ENCODE measurements at regions not wholly inside any gene's neighbourhood (a gene's known extent, or its start where the extent isn't known, plus 50 kb on each side); places are given as distances from the start of the nearest gene placed in this dataset.
A peak's percentile ranks its signal among the peaks of the same experiment; 100 is the strongest.
"Not testable (repeated sequence)": the region's sequence is repeated elsewhere in the genome, so short reads cannot be mapped to it uniquely, and the experiment has no call there.

- H3K27ac ChIP-seq: no peak overlapping the region
- H3K9me3 ChIP-seq (replicated peaks): no peaks in the 10 kb centered on the region
- H3K36me3 ChIP-seq: no peaks in the 10 kb centered on the region
- DNase-seq (ENCODE audit: low read depth in 1 of 2, low spot score in 2 of 2): no peak
- H3K4me1 ChIP-seq (replicated peaks): no peaks in the 10 kb centered on the region
- no peaks in the 10 kb centered on the region for H3K27me3 ChIP-seq (replicated peaks)
- H3K4me3 ChIP-seq: no peak overlapping the region
Observed at GRCh38 chrX:30008031-30008430, 207.3 kb upstream of the MAGEB2 start.

DNA sequence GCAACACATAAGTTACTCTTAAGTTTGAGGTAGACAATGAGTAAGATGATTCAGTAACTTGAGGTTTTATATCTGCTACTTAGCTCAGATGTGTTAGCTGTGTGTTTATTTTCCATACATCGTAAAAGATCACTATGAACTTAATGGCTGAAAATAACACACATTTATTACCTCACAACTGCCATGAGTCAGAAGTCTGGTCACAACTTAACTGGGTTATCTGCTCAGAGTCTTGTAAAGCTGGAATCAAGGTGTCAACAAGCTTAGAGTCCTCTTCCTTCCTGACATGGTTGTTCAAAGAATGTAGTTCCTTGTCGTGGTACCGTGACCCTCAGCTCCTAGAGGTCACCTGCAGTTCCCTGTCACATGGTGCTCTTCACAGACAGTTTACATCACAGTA is 204.9 kb upstream of the MAGEB2 start:
- DNase-seq (ENCODE audit: low read depth in 1 of 2, low spot score in 2 of 2): no peak
- Histone ChIP-seq H3K9me3 (replicated peaks) (no peaks in the 10 kb centered on the region), H3K36me3 (no peaks in the 10 kb centered on the region), H3K4me3 (no peak overlapping the region), H3K4me1 (replicated peaks) (no peaks in the 10 kb centered on the region), H3K27me3 (replicated peaks) (no peaks in the 10 kb centered on the region), H3K27ac (no peak overlapping the region)

DNA sequence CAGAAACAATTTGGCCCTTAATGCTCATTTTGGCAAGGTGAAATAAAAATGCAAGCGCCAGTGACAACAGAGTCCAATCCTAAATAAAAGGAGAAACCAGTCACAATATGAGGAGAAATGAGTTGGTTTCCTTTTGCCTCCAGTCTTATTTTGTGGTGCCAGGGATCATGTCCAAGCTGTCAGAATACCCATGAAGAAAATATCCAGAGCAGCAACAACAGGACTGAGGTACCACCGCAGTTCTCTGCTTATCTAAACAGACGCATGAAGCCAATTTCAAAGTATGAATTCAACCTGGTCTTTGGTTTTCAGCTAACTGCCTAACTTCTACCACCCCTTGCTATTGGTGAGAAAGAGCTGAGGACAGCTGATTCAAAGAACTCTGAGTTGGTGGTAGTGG is 199.9 kb upstream of the MAGEB2 start:
- Histone ChIP-seq H3K4me1 (replicated peaks) (no peaks in the 10 kb centered on the region), H3K36me3 (no peaks in the 10 kb centered on the region), H3K27ac (no peak overlapping the region), H3K4me3 (no peak overlapping the region), H3K9me3 (replicated peaks) (no peaks in the 10 kb centered on the region), H3K27me3 (replicated peaks) (no peaks in the 10 kb centered on the region)
- DNase-seq (ENCODE audit: low read depth in 1 of 2, low spot score in 2 of 2): no peak

DNA sequence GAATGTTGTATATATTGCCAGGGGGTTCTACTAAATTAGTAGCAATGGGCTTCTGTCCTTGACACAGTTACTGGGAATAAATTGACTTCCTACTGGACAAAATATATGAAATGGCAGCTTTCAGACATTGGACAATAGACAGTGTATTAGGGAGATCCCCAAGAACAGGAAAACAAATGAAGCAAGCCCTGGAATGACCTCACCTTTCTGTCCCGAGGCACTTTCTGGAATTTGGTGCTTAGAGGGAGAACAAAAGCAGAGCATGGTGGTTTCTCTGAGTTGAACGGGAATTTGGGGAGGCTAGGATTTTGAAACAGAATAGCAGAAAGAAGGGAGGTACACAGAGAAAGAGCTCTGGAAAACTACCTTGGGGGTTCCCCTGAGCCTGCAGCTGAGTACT is 187.7 kb upstream of the MAGEB2 start:
- Histone ChIP-seq H3K27ac (no peak overlapping the region), H3K36me3 (no peaks in the 10 kb centered on the region), H3K4me1 (replicated peaks) (no peaks in the 10 kb centered on the region), H3K4me3 (no peak overlapping the region), H3K9me3 (replicated peaks) (no peaks in the 10 kb centered on the region), H3K27me3 (replicated peaks) (no peaks in the 10 kb centered on the region)
- DNase-seq (ENCODE audit: low read depth in 1 of 2, low spot score in 2 of 2): no peak

- H3K27me3 ChIP-seq (replicated peaks); H3K27ac ChIP-seq; H3K4me1 ChIP-seq (replicated peaks); H3K4me3 ChIP-seq; H3K36me3 ChIP-seq; DNase-seq (ENCODE audit: low read depth in 1 of 2, low spot score in 2 of 2); H3K9me3 ChIP-seq (replicated peaks): not testable (repeated sequence)
Observed at GRCh38 chrX:30036406-30036805, 179.0 kb upstream of the MAGEB2 start.

DNA sequence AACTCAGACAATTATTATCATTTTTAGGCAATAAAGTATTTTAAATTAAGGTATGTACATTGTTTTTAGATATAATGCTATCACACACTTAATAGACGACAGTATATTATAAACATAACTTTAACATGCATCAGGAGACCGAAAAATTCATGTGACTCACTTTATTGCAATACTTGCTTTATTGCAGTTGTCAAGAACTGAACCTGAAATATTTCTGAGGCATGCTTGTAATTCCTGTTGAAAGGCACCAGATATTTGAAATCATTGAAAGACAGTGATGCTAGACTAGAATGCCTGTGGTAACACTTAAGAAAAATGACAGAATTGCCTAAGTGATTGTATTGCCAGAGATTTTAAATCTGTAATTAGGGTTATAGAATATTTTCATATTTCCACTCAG is 175.6 kb upstream of the MAGEB2 start:
- no peak for DNase-seq (ENCODE audit: low read depth in 1 of 2, low spot score in 2 of 2)
- H3K27ac ChIP-seq: no peak overlapping the region

GRCh38 chrX:30060718-30061117 is 154.6 kb upstream of the MAGEB2 start:
- no peak overlapping the region for H3K27ac ChIP-seq
- H3K4me1 ChIP-seq (replicated peaks): no peaks in the 10 kb centered on the region
- H3K4me3 ChIP-seq: no peak overlapping the region
- no peaks in the 10 kb centered on the region for H3K27me3 ChIP-seq (replicated peaks)
- H3K36me3 ChIP-seq: no peaks in the 10 kb centered on the region
- DNase-seq (ENCODE audit: low read depth in 1 of 2, low spot score in 2 of 2): no peak
- no peaks in the 10 kb centered on the region for H3K9me3 ChIP-seq (replicated peaks)

More for the DNA sequence above, 175.6 kb upstream of the MAGEB2 start:
- Histone ChIP-seq H3K4me3 (no peak overlapping the region), H3K9me3 (replicated peaks) (no peaks in the 10 kb centered on the region), H3K36me3 (no peaks in the 10 kb centered on the region), H3K4me1 (replicated peaks) (no peaks in the 10 kb centered on the region), H3K27me3 (replicated peaks) (no peaks in the 10 kb centered on the region)

- H3K36me3 ChIP-seq: no peaks in the 10 kb centered on the region
Observed at GRCh38 chrX:30065226-30065625, 150.1 kb upstream of the MAGEB2 start.

GRCh38 chrX:30067677-30068076 is 147.7 kb upstream of the MAGEB2 start:
- Histone ChIP-seq H3K36me3 (no peaks in the 10 kb centered on the region), H3K9me3 (replicated peaks) (no peaks in the 10 kb centered on the region), H3K27ac (no peak overlapping the region), H3K4me3 (no peak overlapping the region), H3K4me1 (replicated peaks) (no peaks in the 10 kb centered on the region), H3K27me3 (replicated peaks) (no peaks in the 10 kb centered on the region)
- DNase-seq (ENCODE audit: low read depth in 1 of 2, low spot score in 2 of 2): no peak

More at GRCh38 chrX:30065226-30065625, 150.1 kb upstream of the MAGEB2 start:
- Histone ChIP-seq H3K9me3 (replicated peaks) (no peaks in the 10 kb centered on the region), H3K4me1 (replicated peaks) (no peaks in the 10 kb centered on the region), H3K4me3 (no peak overlapping the region), H3K27ac (no peak overlapping the region), H3K27me3 (replicated peaks) (no peaks in the 10 kb centered on the region)
- DNase-seq (ENCODE audit: low read depth in 1 of 2, low spot score in 2 of 2): no peak

DNA sequence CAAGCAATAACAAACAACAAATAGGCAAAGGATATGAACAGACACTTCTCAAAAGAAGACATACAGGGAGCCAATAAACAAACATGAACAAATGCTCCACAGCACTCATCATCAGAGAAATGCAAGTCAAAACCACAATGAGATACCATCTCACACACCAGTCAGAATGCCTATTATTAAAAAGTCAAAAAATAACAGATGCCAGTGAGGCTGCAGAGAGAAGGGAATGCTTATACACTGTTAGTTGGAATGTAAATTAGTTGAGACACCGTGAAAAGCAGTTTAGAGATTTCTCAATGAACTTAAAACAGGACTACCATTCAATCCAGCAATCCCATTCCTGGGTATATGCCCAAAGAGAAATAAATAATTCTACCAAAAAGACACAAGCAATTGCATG is 129.8 kb upstream of the MAGEB2 start:
- H3K4me1 ChIP-seq (replicated peaks): no peaks in the 10 kb centered on the region
- no peak overlapping the region for H3K27ac ChIP-seq
- H3K36me3 ChIP-seq: no peaks in the 10 kb centered on the region
- DNase-seq (ENCODE audit: low read depth in 1 of 2, low spot score in 2 of 2): no peak
- H3K4me3 ChIP-seq: no peak overlapping the region
- H3K27me3 ChIP-seq (replicated peaks): no peaks in the 10 kb centered on the region
- no peaks in the 10 kb centered on the region for H3K9me3 ChIP-seq (replicated peaks)

GRCh38 chrX:30111431-30111830 is 103.9 kb upstream of the MAGEB2 start:
- H3K27ac ChIP-seq: no peak overlapping the region
- H3K27me3 ChIP-seq (replicated peaks): no peaks in the 10 kb centered on the region
- no peaks in the 10 kb centered on the region for H3K4me1 ChIP-seq (replicated peaks)
- H3K9me3 ChIP-seq (replicated peaks): no peaks in the 10 kb centered on the region
- no peak for DNase-seq (ENCODE audit: low read depth in 1 of 2, low spot score in 2 of 2)
- H3K36me3 ChIP-seq: no peaks in the 10 kb centered on the region
- H3K4me3 ChIP-seq: no peak overlapping the region

- Histone ChIP-seq H3K4me1 (replicated peaks) (no peaks in the 10 kb centered on the region), H3K27ac (no peak overlapping the region), H3K27me3 (replicated peaks) (no peaks in the 10 kb centered on the region), H3K4me3 (no peak overlapping the region), H3K9me3 (replicated peaks) (no peaks in the 10 kb centered on the region), H3K36me3 (no peaks in the 10 kb centered on the region)
- DNase-seq (ENCODE audit: low read depth in 1 of 2, low spot score in 2 of 2): peak in 1 of 2 experiments; percentile 5
Observed at GRCh38 chrX:30141966-30142365, 73.4 kb upstream of the MAGEB2 start.

DNA sequence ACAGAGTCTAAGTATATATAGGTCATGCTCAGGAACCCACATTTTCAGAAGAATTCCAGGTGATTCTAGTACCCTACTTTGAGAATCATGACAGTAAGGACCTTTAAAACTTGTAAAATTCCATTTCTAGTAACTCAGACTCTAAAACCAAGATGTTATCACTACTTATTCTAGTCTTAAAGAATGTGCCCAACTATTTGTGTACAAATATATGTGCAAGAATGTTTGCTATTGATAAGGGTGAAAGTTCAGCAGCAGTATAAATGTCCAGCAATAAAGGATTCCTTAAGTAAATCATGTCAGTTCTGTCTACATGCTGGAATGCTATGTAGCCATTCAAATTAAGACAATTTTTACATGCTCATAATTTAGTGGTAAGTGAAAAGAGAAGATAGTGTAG is 71.1 kb upstream of the MAGEB2 start:
- no peaks in the 10 kb centered on the region for H3K4me1 ChIP-seq (replicated peaks)
- no peaks in the 10 kb centered on the region for H3K27me3 ChIP-seq (replicated peaks)
- no peak for DNase-seq (ENCODE audit: low read depth in 1 of 2, low spot score in 2 of 2)
- no peak overlapping the region for H3K4me3 ChIP-seq
- H3K36me3 ChIP-seq: no peaks in the 10 kb centered on the region
- no peak overlapping the region for H3K27ac ChIP-seq
- H3K9me3 ChIP-seq (replicated peaks): no peaks in the 10 kb centered on the region

DNA sequence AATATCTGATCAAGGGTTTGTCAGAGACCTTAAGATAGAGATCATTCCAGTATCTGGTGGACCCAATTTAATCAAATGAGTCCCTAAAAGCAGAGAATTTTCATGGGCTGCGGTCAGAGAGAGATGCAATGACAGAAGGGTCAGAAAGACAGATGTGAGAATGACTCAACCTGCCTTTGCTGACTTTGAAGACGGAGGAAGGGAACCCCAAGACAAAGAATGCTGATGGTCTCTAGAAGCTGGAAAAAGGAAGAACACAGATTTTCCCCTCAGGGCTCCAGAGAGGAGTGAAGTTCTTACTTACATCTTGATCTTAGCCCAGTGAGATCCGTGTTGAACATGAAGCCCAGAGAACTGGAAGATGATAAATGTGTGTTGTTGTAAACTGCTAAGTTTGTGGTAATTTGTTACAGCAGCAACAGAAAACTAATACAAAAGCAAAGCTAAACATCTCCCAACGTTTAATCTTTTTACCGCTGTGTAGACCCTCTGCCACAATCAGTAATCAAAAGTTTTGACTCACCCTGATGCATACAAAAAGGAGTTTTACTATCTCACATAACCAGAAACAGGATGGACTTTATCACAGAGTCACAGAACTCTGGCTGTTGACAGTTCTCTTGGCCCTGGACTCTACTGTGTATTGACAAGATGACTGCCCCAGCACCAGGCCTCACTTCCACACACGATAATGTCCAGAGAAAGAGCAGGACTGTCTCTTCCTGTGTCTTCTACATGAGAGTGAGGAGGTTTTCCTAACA is 70.2 kb upstream of the MAGEB2 start:
- Histone ChIP-seq H3K4me3 (no peak overlapping the region), H3K4me1 (replicated peaks) (no peaks in the 10 kb centered on the region), H3K36me3 (no peaks in the 10 kb centered on the region), H3K27me3 (replicated peaks) (no peaks in the 10 kb centered on the region), H3K9me3 (replicated peaks) (no peaks in the 10 kb centered on the region), H3K27ac (no peak overlapping the region)
- DNase-seq (ENCODE audit: low read depth in 1 of 2, low spot score in 2 of 2): no peak

Data from SJSA1 (cell line).